Karpas-422 (cell line): ENCODE measurements at regions not wholly inside any gene's neighbourhood (a gene's known extent, or its start where the extent isn't known, plus 50 kb on each side); places are given as distances from the start of the nearest gene placed in this dataset.

Experiments used
- DNase-seq: peaks from one replicate; pipeline ENCODE4 v3.0.0-alpha.2; 2015
- H2AFZ ChIP-seq: fragments of 200-600 bp; sonication (generic); 2 replicates; pipeline ENCODE4 v1.6.1; 2014; ENCODE audit warnings: antibody characterized with exemption, low read length, mixed read lengths
- H3K27ac ChIP-seq: fragments of 200-600 bp; sonication (generic); 2 replicates; pipeline ENCODE4 v1.5.1; 2014; ENCODE audit warnings: mild to moderate bottlenecking, low read length, moderate library complexity
- H3K27me3 ChIP-seq: fragments of 200-600 bp; sonication (generic); 2 replicates; pipeline ENCODE4 v1.6.1; 2014; ENCODE audit warnings: low read length, mixed read lengths
- H3K36me3 ChIP-seq: fragments of 200-600 bp; sonication (generic); 2 replicates; pipeline ENCODE4 v1.6.1; 2014; ENCODE audit warnings: low read length, mixed read lengths; ENCODE audit not compliant: insufficient read depth
- H3K4me1 ChIP-seq: fragments of 200-600 bp; sonication (generic); 2 replicates; pipeline ENCODE4 v1.6.1; 2014; ENCODE audit warnings: mild to moderate bottlenecking, low read length, mixed read lengths
- H3K4me2 ChIP-seq: fragments of 200-600 bp; sonication (generic); 2 replicates; pipeline ENCODE4 v1.6.1; 2014; ENCODE audit warnings: low read length, low read depth, mild to moderate bottlenecking; ENCODE audit not compliant: poor library complexity, severe bottlenecking
- H3K4me3 ChIP-seq: fragments of 200-600 bp; sonication (generic); 2 replicates; pipeline ENCODE4 v1.5.1; 2014; ENCODE audit warnings: mild to moderate bottlenecking, antibody characterized with exemption, low read length, mixed read lengths
- H3K79me2 ChIP-seq: fragments of 200-600 bp; sonication (generic); 2 replicates; pipeline ENCODE4 v1.6.1; 2014; ENCODE audit warnings: mild to moderate bottlenecking, low read length, mixed read lengths
- H3K9ac ChIP-seq: fragments of 200-600 bp; sonication (generic); 2 replicates; pipeline ENCODE4 v1.6.0; 2014; ENCODE audit warnings: low read length
- H3K9me2 ChIP-seq: fragments of 200-600 bp; sonication (generic), shearing (Covaris generic); replicated peaks from 2 replicates; pipeline ENCODE4 v1.6.0; 2014; ENCODE audit warnings: mild to moderate bottlenecking, low read length, moderate library complexity; ENCODE audit not compliant: insufficient read depth
- H3K9me3 ChIP-seq: fragments of 300-700, 200-600 bp; sonication (generic); 2 replicates; pipeline ENCODE4 v1.6.1; 2014; ENCODE audit warnings: low read length, mixed read lengths
- H4K20me1 ChIP-seq: fragments of 200-600 bp; sonication (generic); 2 replicates; pipeline ENCODE4 v1.6.1; 2014; ENCODE audit warnings: mild to moderate bottlenecking, antibody characterized with exemption, low read length, low read depth; ENCODE audit not compliant: insufficient read depth

GRCh38 chr20:24766826-24767622 lies 182.0 kb upstream of the CST7 start:
- Histone ChIP-seq H3K4me2 (no peak overlapping the region), H3K79me2 (no peaks in the 10 kb centered on the region), H3K27ac (no peak overlapping the region), H3K4me3 (no peak overlapping the region), H3K9ac (no peak overlapping the region), H3K4me1 (no peaks in the 10 kb centered on the region), H4K20me1 (no peaks in the 10 kb centered on the region), H2AFZ (no peak overlapping the region), H3K9me3 (no peaks in the 10 kb centered on the region), H3K9me2 (no peaks in the 10 kb centered on the region), H3K27me3 (no peaks in the 10 kb centered on the region), H3K36me3 (no peaks in the 10 kb centered on the region)
- no peak for DNase-seq

- Histone ChIP-seq H3K27me3 (no peaks in the 10 kb centered on the region), H3K36me3 (no peaks in the 10 kb centered on the region), H3K27ac (no peak overlapping the region), H3K9me2 (no peaks in the 10 kb centered on the region), H4K20me1 (no peaks in the 10 kb centered on the region), H2AFZ (no peak overlapping the region), H3K4me3 (no peak overlapping the region), H3K79me2 (no peaks in the 10 kb centered on the region), H3K9ac (no peak overlapping the region), H3K4me1 (no peaks in the 10 kb centered on the region), H3K9me3 (no peaks in the 10 kb centered on the region), H3K4me2 (no peak overlapping the region)
- DNase-seq = no peak
Measured at GRCh38 chr20:24767623-24768100, 181.4 kb upstream of the CST7 start.

GRCh38 chr20:24768201-24768636 lies 180.8 kb upstream of the CST7 start:
- Histone ChIP-seq H3K9me3 (no peaks in the 10 kb centered on the region), H4K20me1 (no peaks in the 10 kb centered on the region), H3K4me1 (no peaks in the 10 kb centered on the region), H3K4me3 (no peak overlapping the region), H3K4me2 (no peak overlapping the region), H3K27ac (no peak overlapping the region), H3K36me3 (no peaks in the 10 kb centered on the region), H2AFZ (no peak overlapping the region), H3K79me2 (no peaks in the 10 kb centered on the region), H3K9ac (no peak overlapping the region), H3K9me2 (no peaks in the 10 kb centered on the region), H3K27me3 (no peaks in the 10 kb centered on the region)
- no peak for DNase-seq

- no peaks in the 10 kb centered on the region for H3K36me3 ChIP-seq
- H3K27ac ChIP-seq = no peak overlapping the region
- no peaks in the 10 kb centered on the region for H4K20me1 ChIP-seq
- no peak overlapping the region for H3K4me2 ChIP-seq
- H3K4me3 ChIP-seq = no peak overlapping the region
- H3K4me1 ChIP-seq = no peaks in the 10 kb centered on the region
- DNase-seq = no peak
- H3K9me2 ChIP-seq = no peaks in the 10 kb centered on the region
- H3K27me3 ChIP-seq = no peaks in the 10 kb centered on the region
- no peak overlapping the region for H3K9ac ChIP-seq
- H3K9me3 ChIP-seq = no peaks in the 10 kb centered on the region
- H2AFZ ChIP-seq = no peak overlapping the region
- no peaks in the 10 kb centered on the region for H3K79me2 ChIP-seq
Measured at GRCh38 chr20:24768713-24769601, 180.1 kb upstream of the CST7 start.

GRCh38 chr20:24769878-24770627 lies 179.0 kb upstream of the CST7 start:
- no peak overlapping the region for H3K4me2 ChIP-seq
- no peak for DNase-seq

GRCh38 chr20:24770628-24771541 lies 178.2 kb upstream of the CST7 start:
- H4K20me1 ChIP-seq = no peaks in the 10 kb centered on the region
- H3K9me2 ChIP-seq = no peaks in the 10 kb centered on the region
- H3K27ac ChIP-seq = no peak overlapping the region
- H3K4me3 ChIP-seq = no peak overlapping the region
- H3K36me3 ChIP-seq = no peaks in the 10 kb centered on the region
- no peak for DNase-seq
- H3K9me3 ChIP-seq = no peaks in the 10 kb centered on the region
- H3K9ac ChIP-seq = no peak overlapping the region
- 0 out of 2 replicates have a peak, but pooled peaks cover 2% of the 10 kb centered on the region for H3K27me3 ChIP-seq
- H3K4me2 ChIP-seq = no peak overlapping the region
- no peaks in the 10 kb centered on the region for H3K79me2 ChIP-seq
- H2AFZ ChIP-seq = no peak overlapping the region
- H3K4me1 ChIP-seq = no peaks in the 10 kb centered on the region

More at GRCh38 chr20:24769878-24770627, 179.0 kb upstream of the CST7 start:
- H3K9me3 ChIP-seq = no peaks in the 10 kb centered on the region
- H3K36me3 ChIP-seq = no peaks in the 10 kb centered on the region
- H3K4me3 ChIP-seq = no peak overlapping the region
- 0 out of 2 replicates have a peak, but pooled peaks cover 2% of the 10 kb centered on the region for H3K27me3 ChIP-seq
- no peak overlapping the region for H3K27ac ChIP-seq
- H3K4me1 ChIP-seq = no peaks in the 10 kb centered on the region
- no peak overlapping the region for H3K9ac ChIP-seq
- H2AFZ ChIP-seq = no peak overlapping the region
- H3K9me2 ChIP-seq = no peaks in the 10 kb centered on the region
- H3K79me2 ChIP-seq = no peaks in the 10 kb centered on the region
- no peaks in the 10 kb centered on the region for H4K20me1 ChIP-seq

GRCh38 chr20:24771542-24772061 lies 177.5 kb upstream of the CST7 start:
- H3K27ac ChIP-seq = no peak overlapping the region
- H3K79me2 ChIP-seq = no peaks in the 10 kb centered on the region
- DNase-seq = no peak
- no peak overlapping the region for H3K9ac ChIP-seq
- no peaks in the 10 kb centered on the region for H3K9me2 ChIP-seq
- no peak overlapping the region for H3K4me2 ChIP-seq
- no peaks in the 10 kb centered on the region for H3K36me3 ChIP-seq
- 0 out of 2 replicates have a peak, but pooled peaks cover 2% of the 10 kb centered on the region for H3K27me3 ChIP-seq
- H4K20me1 ChIP-seq = no peaks in the 10 kb centered on the region
- no peaks in the 10 kb centered on the region for H3K9me3 ChIP-seq
- H2AFZ ChIP-seq = no peak overlapping the region
- no peaks in the 10 kb centered on the region for H3K4me1 ChIP-seq
- H3K4me3 ChIP-seq = no peak overlapping the region
